Caco-2 (cell line): ENCODE measurements at regions not wholly inside any gene's neighbourhood (a gene's known extent, or its start where the extent isn't known, plus 50 kb on each side); places are given as distances from the start of the nearest gene placed in this dataset.

Experiments used
- BruUV-seq: library from RNA; stranded (reverse); fragments of 400-500 nt; replicated peaks from 2 replicates; lab custom pipeline; 2021; lab: Mats Ljungman, UMichigan
- CTCF ChIA-PET: fragments of 300-600 bp; sonication (Branson Sonifier 250); formaldehyde crosslinking; loops from one replicate; lab custom pipeline; 2022; ENCODE audit warnings: antibody characterized with exemption; lab: Charles Lee
- POLR2A ChIA-PET: fragments of 300-600 bp; sonication (Branson Sonifier 250); formaldehyde crosslinking; loops from one replicate; lab custom pipeline; 2022; ENCODE audit warnings: antibody characterized with exemption; lab: Charles Lee
- DNase-seq, 2 experiments: peaks; one replicate each; pipeline versions ENCODE4 v3.0.0 to v3.0.0-alpha.2; 2020 to 2022
- H3K27me3 ChIP-seq: replicated peaks from 2 replicates; pipeline ENCODE4 v1.6.0; 2011; ENCODE audit warnings: low read length; ENCODE audit not compliant: control insufficient read depth, insufficient read depth
- H3K36me3 ChIP-seq: 2 replicates; pipeline ENCODE4 v1.5.1; 2011; ENCODE audit warnings: low read length; ENCODE audit not compliant: control insufficient read depth, insufficient read depth
- H3K4me1 ChIP-seq: fragments of 250-450 bp; sonication (Bioruptor Pico); 2 replicates; pipeline ENCODE4 v1.5.1; 2020; ENCODE audit warnings: mild to moderate bottlenecking
- H3K4me3 ChIP-seq: 2 replicates; pipeline ENCODE4 v1.5.1; 2011; ENCODE audit warnings: low read depth, mild to moderate bottlenecking, control low read depth, low read length
- H3K9me3 ChIP-seq: fragments of 250-450 bp; sonication (Bioruptor Pico); 2 replicates; pipeline ENCODE4 v1.5.1; 2020; ENCODE audit warnings: mild to moderate bottlenecking, moderate library complexity
- H3K27ac Mint-ChIP-seq: one replicate; pipeline ENCODE4 v1.8.0; 2022; ENCODE audit warnings: mixed read lengths; ENCODE audit not compliant: unreplicated experiment
- H3K27me3 Mint-ChIP-seq: one replicate; pipeline ENCODE4 v1.8.0; 2022; ENCODE audit warnings: mixed read lengths; ENCODE audit not compliant: insufficient read depth, unreplicated experiment
- H3K36me3 Mint-ChIP-seq: one replicate; pipeline ENCODE4 v1.8.0; 2022; ENCODE audit warnings: mild to moderate bottlenecking, mixed read lengths; ENCODE audit not compliant: insufficient read depth, unreplicated experiment
- H3K4me1 Mint-ChIP-seq: one replicate; pipeline ENCODE4 v1.8.0; 2022; ENCODE audit warnings: low read depth, mixed read lengths; ENCODE audit not compliant: unreplicated experiment
- H3K4me3 Mint-ChIP-seq: one replicate; pipeline ENCODE4 v1.8.0; 2022; ENCODE audit warnings: mild to moderate bottlenecking, moderate library complexity, mixed read lengths; ENCODE audit not compliant: unreplicated experiment
- H3K9me3 Mint-ChIP-seq: one replicate; pipeline ENCODE4 v1.8.0; 2022; ENCODE audit warnings: mixed read lengths; ENCODE audit not compliant: unreplicated experiment
- CTCF ChIP-seq, 2 experiments: fragments of 200-600 bp in 1 of 2; IDR thresholded peaks; 1 replicate in 1 of 2; 2 replicates in 1 of 2; pipeline versions ENCODE4 v1.5.1 to v1.8.0; 2011 to 2022; ENCODE audit warnings: antibody characterized with exemption in 1 of 2, control low read depth in 1 of 2, inconsistent platforms in 1 of 2, low read depth in 1 of 2, low read length in 1 of 2, mild to moderate bottlenecking in 1 of 2, moderate library complexity in 1 of 2; ENCODE audit not compliant: insufficient read depth in 1 of 2, severe bottlenecking in 1 of 2, unreplicated experiment in 1 of 2
- intact Hi-C: fragments of 100-400 bp; cut with micrococcal nuclease; formaldehyde crosslinking; loops from one replicate; pipeline ENCODE4 v1.10.0; 2022; ENCODE audit not compliant: unreplicated experiment

- intact Hi-C loops = no loop called here
- no peaks in the 10 kb centered on the region for H3K4me1 Mint-ChIP-seq
- no peaks in the 10 kb centered on the region for H3K36me3 ChIP-seq
- H3K4me3 ChIP-seq = no peak overlapping the region
- H3K27ac Mint-ChIP-seq = no peak overlapping the region
- no peak for DNase-seq
- ChIA-PET POLR2A (no interaction called here), CTCF (no interaction called here)
- no TSS peak for BruUV-seq
- no peaks in the 10 kb centered on the region for H3K9me3 ChIP-seq
- H3K4me3 Mint-ChIP-seq = no peak overlapping the region
- no peaks in the 10 kb centered on the region for H3K4me1 ChIP-seq
- TF ChIP-seq CTCF (IDR thresholded peaks at IDR 0.05; ENCODE audit: insufficient read depth in 1 of 2, low read depth in 1 of 2, low read length in 1 of 2, severe bottlenecking in 1 of 2, unreplicated experiment in 1 of 2) = no peak
- H3K9me3 Mint-ChIP-seq = no peaks in the 10 kb centered on the region
- no peaks in the 10 kb centered on the region for H3K36me3 Mint-ChIP-seq
- peaks cover 4% of the 10 kb centered on the region for H3K27me3 Mint-ChIP-seq
- H3K27me3 ChIP-seq = no peaks in the 10 kb centered on the region
Measured at GRCh38 chr2:153558247-153558646, 79.7 kb upstream of the RPRM start.

DNA sequence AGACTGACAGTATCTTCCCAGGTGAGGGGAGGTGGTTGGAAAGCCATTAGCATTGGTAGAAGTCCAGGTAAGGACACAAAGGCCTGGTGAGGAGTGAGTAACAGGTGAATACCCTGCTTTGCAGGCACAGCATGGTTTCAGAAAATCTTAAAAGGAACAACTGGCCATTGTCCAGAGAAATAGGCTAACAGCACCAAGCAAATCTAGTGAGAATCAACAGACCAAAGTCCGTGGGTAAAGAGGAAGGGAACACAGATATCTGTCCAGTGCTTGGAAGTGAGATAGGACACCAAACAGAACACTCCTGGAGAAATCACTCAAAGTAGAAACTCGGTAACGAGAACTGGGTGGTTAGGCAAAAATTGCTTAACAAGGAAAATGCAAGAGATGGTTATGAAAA lies 88.8 kb upstream of the RPRM start:
- Mint-ChIP-seq H3K27ac (no peak overlapping the region), H3K4me3 (no peak overlapping the region), H3K36me3 (no peaks in the 10 kb centered on the region), H3K9me3 (no peaks in the 10 kb centered on the region), H3K27me3 (peaks cover 4% of the 10 kb centered on the region), H3K4me1 (no peaks in the 10 kb centered on the region)
- Histone ChIP-seq H3K36me3 (no peaks in the 10 kb centered on the region), H3K4me1 (no peaks in the 10 kb centered on the region), H3K27me3 (no peaks in the 10 kb centered on the region), H3K4me3 (no peak overlapping the region), H3K9me3 (no peaks in the 10 kb centered on the region)
- no peak for DNase-seq
- ChIA-PET POLR2A (no interaction called here), CTCF (no interaction called here)
- no TSS peak for BruUV-seq
- intact Hi-C loops = no loop called here
- TF ChIP-seq CTCF (IDR thresholded peaks at IDR 0.05; ENCODE audit: insufficient read depth in 1 of 2, low read depth in 1 of 2, low read length in 1 of 2, severe bottlenecking in 1 of 2, unreplicated experiment in 1 of 2) = no peak

DNA sequence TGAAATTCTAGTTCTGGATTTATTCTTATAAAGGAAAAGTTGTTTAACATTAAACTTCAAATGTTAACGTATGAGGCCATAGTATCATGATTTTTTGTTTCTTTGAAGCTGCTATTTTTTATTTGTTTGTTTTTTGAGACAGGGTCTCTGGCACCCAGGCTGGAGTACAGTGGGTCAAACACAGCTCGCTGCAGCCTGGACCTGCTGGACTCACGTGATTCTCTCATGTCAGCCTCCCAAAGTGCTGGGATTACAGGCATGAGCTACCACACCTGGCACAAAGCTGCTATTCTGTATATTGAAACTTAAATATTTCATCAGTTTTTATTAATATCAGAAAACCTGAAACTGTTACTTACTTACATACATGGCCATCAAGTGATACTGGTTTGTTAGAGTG lies 89.5 kb upstream of the RPRM start:
- Histone ChIP-seq H3K36me3 (no peaks in the 10 kb centered on the region), H3K4me1 (no peaks in the 10 kb centered on the region), H3K4me3 (no peak overlapping the region), H3K9me3 (no peaks in the 10 kb centered on the region), H3K27me3 (no peaks in the 10 kb centered on the region)
- POLR2A ChIA-PET = no interaction called here
- TF ChIP-seq CTCF (IDR thresholded peaks at IDR 0.05; ENCODE audit: insufficient read depth in 1 of 2, low read depth in 1 of 2, low read length in 1 of 2, severe bottlenecking in 1 of 2, unreplicated experiment in 1 of 2) = no peak
- Mint-ChIP-seq H3K36me3 (no peaks in the 10 kb centered on the region), H3K4me1 (no peaks in the 10 kb centered on the region), H3K4me3 (no peak overlapping the region), H3K27ac (no peak overlapping the region), H3K9me3 (no peaks in the 10 kb centered on the region), H3K27me3 (peaks cover under 1% of the 10 kb centered on the region)
- intact Hi-C loops = no loop called here
- CTCF ChIA-PET = no interaction called here
- DNase-seq = no peak
- no TSS peak for BruUV-seq
